BJ (cell line): ENCODE measurements at regions not wholly inside any gene's neighbourhood (a gene's known extent, or its start where the extent isn't known, plus 50 kb on each side); places are given as distances from the start of the nearest gene placed in this dataset.

Experiments
- CTCF ChIA-PET: fragments of 350-600 bp; formaldehyde crosslinking; extraction: SDS; loops from one replicate; lab custom pipeline; 2021; ENCODE audit warnings: antibody characterized with exemption, inconsistent platforms; lab: Yijun Ruan, JAX
- POLR2A ChIA-PET: fragments of 300-600 bp; sonication (Branson Sonifier 250); formaldehyde crosslinking; extraction: SDS; loops from one replicate; lab custom pipeline; 2021; ENCODE audit warnings: antibody characterized with exemption; lab: Charles Lee
- DNase-seq: peaks from one replicate; pipeline ENCODE4 v3.0.0-alpha.2; 2011; ENCODE audit warnings: low read depth
- H3K27me3 ChIP-seq: 2 replicates; pipeline ENCODE4 v1.6.0; 2011; ENCODE audit warnings: low read length; ENCODE audit not compliant: control insufficient read depth, insufficient read depth
- H3K36me3 ChIP-seq: 2 replicates; pipeline ENCODE4 v1.5.1; 2011; ENCODE audit warnings: low read length; ENCODE audit not compliant: control insufficient read depth, insufficient read depth
- H3K4me3 ChIP-seq: 2 replicates; pipeline ENCODE4 v1.5.1; 2011; ENCODE audit warnings: low read depth, mild to moderate bottlenecking, control low read depth, low read length
- CTCF ChIP-seq: IDR thresholded peaks from 2 replicates; pipeline ENCODE4 v1.5.1; 2011; ENCODE audit warnings: low read depth, mild to moderate bottlenecking, control low read depth, inconsistent platforms, low read length, moderate library complexity; ENCODE audit not compliant: insufficient read depth

GRCh38 chr4:84238247-84239090 lies 260.6 kb downstream of the NKX6-1 start:
- ChIA-PET CTCF (interaction anchor here (1.0 kb wide), 1 partner anchor 19 kb away, joined by 3 read pairs; no protein-coding TSS in a partner anchor), POLR2A (no interaction called here)
- Histone ChIP-seq H3K4me3 (no peak overlapping the region), H3K27me3 (no peaks in the 10 kb centered on the region), H3K36me3 (no peaks in the 10 kb centered on the region)
- peak; percentile 16 for DNase-seq
- no peak for TF ChIP-seq CTCF

- CTCF ChIA-PET, result no interaction called here
- Histone ChIP-seq H3K36me3 (no peaks in the 10 kb centered on the region), H3K4me3 (no peak overlapping the region), H3K27me3 (no peaks in the 10 kb centered on the region)
- no peak for DNase-seq
- TF ChIP-seq CTCF, result no peak
- POLR2A ChIA-PET, result no interaction called here
Observed at GRCh38 chr4:84237008-84237407, 262.1 kb downstream of the NKX6-1 start.

DNA sequence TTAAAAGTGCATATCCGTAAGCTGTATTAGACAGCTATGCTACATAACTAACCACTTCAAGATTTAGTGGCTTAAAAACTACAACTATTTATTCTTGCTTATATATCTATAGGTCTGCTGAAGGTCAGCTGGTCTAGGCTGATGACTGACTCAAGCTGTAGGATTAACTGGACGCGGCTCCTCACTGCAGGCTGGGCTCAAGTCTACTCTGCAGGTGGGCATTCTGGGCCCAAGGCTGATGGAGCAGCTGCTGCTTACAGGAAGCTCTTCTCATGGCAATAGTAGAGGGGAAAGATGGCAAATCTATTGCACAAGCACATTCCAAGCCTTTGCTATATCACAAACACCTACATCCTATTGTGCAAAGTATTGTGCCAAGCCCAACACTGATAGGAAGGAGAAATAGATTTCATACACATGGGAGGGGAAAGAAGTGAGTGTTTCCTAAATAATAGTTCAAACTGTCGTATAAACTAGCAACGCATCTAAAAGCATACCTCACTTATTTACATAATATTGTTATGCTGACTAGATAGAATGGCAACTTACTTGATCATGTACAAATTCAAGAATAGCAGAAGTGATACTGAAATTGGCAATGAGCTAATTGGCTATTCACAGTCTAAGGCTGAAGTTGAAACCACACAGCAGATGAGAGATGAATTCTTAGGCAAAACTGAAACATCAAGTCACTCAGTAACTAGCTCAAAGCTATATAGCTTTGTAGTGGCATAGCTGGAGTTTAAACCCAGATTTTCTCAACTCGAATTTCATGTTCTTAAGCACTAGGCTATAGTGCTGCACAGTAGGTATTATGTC lies 263.8 kb downstream of the NKX6-1 start:
- H3K4me3 ChIP-seq, result no peak overlapping the region
- H3K27me3 ChIP-seq, result no peaks in the 10 kb centered on the region
- DNase-seq, result no peak
- ChIA-PET CTCF (no interaction called here), POLR2A (no interaction called here)
- no peaks in the 10 kb centered on the region for H3K36me3 ChIP-seq
- no peak for TF ChIP-seq CTCF

- ChIA-PET POLR2A (no interaction called here), CTCF (interaction anchor here (1.4 kb wide), 1 partner anchor 10 kb away, joined by 3 read pairs; no protein-coding TSS in a partner anchor)
- H3K27me3 ChIP-seq, result no peaks in the 10 kb centered on the region
- TF ChIP-seq CTCF, result no peak
- no peak overlapping the region for H3K4me3 ChIP-seq
- no peaks in the 10 kb centered on the region for H3K36me3 ChIP-seq
- no peak for DNase-seq
Observed at GRCh38 chr4:84232309-84233095, 266.6 kb downstream of the NKX6-1 start.
